IMR-90 (cell line): ENCODE measurements at regions not wholly inside any gene's neighbourhood (a gene's known extent, or its start where the extent isn't known, plus 50 kb on each side); places are given as distances from the start of the nearest gene placed in this dataset.

Source experiments
- ATAC-seq: fragments of 200-7000 bp; cut with Tn5 transposase; 2 replicates; pipeline ENCODE4 v1.9.1; 2020; ENCODE audit warnings: low read depth, mild to moderate bottlenecking, moderate library complexity
- BruUV-seq: library from RNA; stranded (reverse); fragments of 400-500 nt; replicated peaks from 2 replicates; lab custom pipeline; 2021; lab: Mats Ljungman, UMichigan
- CTCF ChIA-PET: fragments of 300-600 bp; formaldehyde crosslinking; extraction: SDS; loops from one replicate; lab custom pipeline; 2021; ENCODE audit warnings: antibody characterized with exemption; lab: Yijun Ruan, JAX
- POLR2A ChIA-PET: fragments of 300-600 bp; sonication (Branson Sonifier 250); formaldehyde crosslinking; loops from one replicate; lab custom pipeline; 2022; ENCODE audit warnings: antibody characterized with exemption; ENCODE audit not compliant: unreplicated experiment; lab: Charles Lee
- DNase-seq: peaks from one replicate; pipeline ENCODE4 v3.0.0; 2013
- H2AFZ ChIP-seq: replicated peaks from 2 replicates; pipeline ENCODE3; 2013; ENCODE audit warnings: low read length, mild to moderate bottlenecking; ENCODE audit not compliant: poor library complexity
- H2AK5ac ChIP-seq: 2 replicates; pipeline ENCODE4 v1.6.1; 2013; ENCODE audit warnings: low read depth, low read length, inconsistent platforms
- H2AK9ac ChIP-seq: replicated peaks from 2 replicates; pipeline ENCODE3; 2013; ENCODE audit warnings: mild to moderate bottlenecking, low read depth, low read length, moderate library complexity; ENCODE audit not compliant: poor library complexity
- H2BK120ac ChIP-seq: 2 replicates; pipeline ENCODE4 v1.6.1; 2013; ENCODE audit warnings: low read depth, low read length, inconsistent platforms
- H2BK15ac ChIP-seq: 3 replicates; pipeline ENCODE4 v1.6.1; 2013; ENCODE audit warnings: low read depth, low read length, inconsistent platforms
- H2BK20ac ChIP-seq: 2 replicates; pipeline ENCODE4 v1.6.1; 2013; ENCODE audit warnings: low read depth, mild to moderate bottlenecking, inconsistent platforms, low read length, moderate library complexity
- H2BK5ac ChIP-seq: 2 replicates; pipeline ENCODE4 v1.6.1; 2013; ENCODE audit warnings: mild to moderate bottlenecking, low read depth, low read length, inconsistent platforms; ENCODE audit not compliant: poor library complexity, severe bottlenecking
- H3K14ac ChIP-seq: replicated peaks from 2 replicates; pipeline ENCODE4 v1.6.1; 2013; ENCODE audit warnings: low read depth, low read length, inconsistent platforms
- H3K18ac ChIP-seq: 2 replicates; pipeline ENCODE4 v1.6.1; 2013; ENCODE audit warnings: low read depth, low read length, control low read depth
- H3K23ac ChIP-seq: 2 replicates; pipeline ENCODE4 v1.6.1; 2013; ENCODE audit warnings: low read depth, low read length, inconsistent platforms
- H3K27ac ChIP-seq: 2 replicates; pipeline ENCODE4 v1.5.1; 2013; ENCODE audit warnings: mild to moderate bottlenecking, control low read depth, low read length; ENCODE audit not compliant: insufficient read depth
- H3K27me3 ChIP-seq: 2 replicates; pipeline ENCODE4 v1.6.1; 2013; ENCODE audit warnings: low read length; ENCODE audit not compliant: control insufficient read depth, insufficient read depth
- H3K36me3 ChIP-seq: 2 replicates; pipeline ENCODE4 v1.6.1; 2013; ENCODE audit warnings: low read length, mixed read lengths; ENCODE audit not compliant: control insufficient read depth, insufficient read depth
- H3K4ac ChIP-seq: 2 replicates; pipeline ENCODE4 v1.6.1; 2013; ENCODE audit warnings: low read depth, low read length, inconsistent platforms
- H3K4me1 ChIP-seq: 2 replicates; pipeline ENCODE4 v1.6.1; 2013; ENCODE audit warnings: low read length, mixed read lengths; ENCODE audit not compliant: control insufficient read depth, insufficient read depth
- H3K4me2 ChIP-seq: 2 replicates; pipeline ENCODE4 v1.6.1; 2013; ENCODE audit warnings: low read depth, mild to moderate bottlenecking, control low read depth, low read length, moderate library complexity
- H3K4me3 ChIP-seq: 2 replicates; pipeline ENCODE4 v1.5.1; 2013; ENCODE audit warnings: low read depth, mild to moderate bottlenecking, control low read depth, low read length, moderate library complexity; ENCODE audit not compliant: insufficient read depth
- H3K56ac ChIP-seq: 2 replicates; pipeline ENCODE4 v1.6.1; 2013; ENCODE audit warnings: low read length, inconsistent platforms; ENCODE audit not compliant: insufficient read depth; ENCODE audit errors: extremely low read depth
- H3K79me1 ChIP-seq, 2 experiments: 2 replicates each; pipeline ENCODE4 v1.6.1; 2013; ENCODE audit warnings: low read length in 2 of 2, inconsistent platforms in 1 of 2, low read depth in 1 of 2
- H3K9ac ChIP-seq: 2 replicates; pipeline ENCODE4 v1.6.1; 2013; ENCODE audit warnings: low read depth, low read length, control low read depth
- H3K9me1 ChIP-seq: 2 replicates; pipeline ENCODE4 v1.6.1; 2013; ENCODE audit warnings: low read length, inconsistent platforms; ENCODE audit not compliant: insufficient read depth
- H3K9me3 ChIP-seq: 2 replicates; pipeline ENCODE4 v1.6.1; 2013; ENCODE audit warnings: low read length; ENCODE audit not compliant: control insufficient read depth, insufficient read depth
- H4K20me1 ChIP-seq: 2 replicates; pipeline ENCODE4 v1.6.1; 2013; ENCODE audit warnings: low read length, inconsistent platforms; ENCODE audit not compliant: insufficient read depth
- H4K5ac ChIP-seq: 2 replicates; pipeline ENCODE4 v1.6.1; 2013; ENCODE audit warnings: mild to moderate bottlenecking, low read depth, low read length, control low read depth
- H4K8ac ChIP-seq, 2 experiments: 2 replicates each; pipeline ENCODE4 v1.6.1; 2013; ENCODE audit warnings: low read depth in 2 of 2, low read length in 2 of 2, control low read depth in 1 of 2, inconsistent platforms in 1 of 2
- H4K91ac ChIP-seq: 2 replicates; pipeline ENCODE4 v1.6.1; 2013; ENCODE audit warnings: low read depth, low read length, inconsistent platforms; ENCODE audit not compliant: insufficient read depth
- BHLHE40 ChIP-seq: fragments of 150-350 bp; IDR thresholded peaks from 2 replicates; pipeline ENCODE4 v1.6.1; 2016; ENCODE audit warnings: mild to moderate bottlenecking, low read depth, low read length
- CEBPB ChIP-seq: IDR thresholded peaks from 2 replicates; pipeline ENCODE4 v1.6.1; 2012; ENCODE audit warnings: low read depth, low read length, improper control_type of control experiment
- CHD1 ChIP-seq: IDR thresholded peaks from 2 replicates; pipeline ENCODE4 v1.6.1; 2012; ENCODE audit warnings: low read depth, low read length, improper control_type of control experiment
- CTCF ChIP-seq: conservative IDR thresholded peaks from 2 replicates; pipeline ENCODE4 v1.5.1; 2012; ENCODE audit warnings: mild to moderate bottlenecking, low read depth, low read length, improper control_type of control experiment
- ELK1 ChIP-seq: fragments of 150-350 bp; IDR thresholded peaks from 2 replicates; pipeline ENCODE4 v1.6.1; 2016; ENCODE audit warnings: low read depth, mild to moderate bottlenecking, low read length, moderate library complexity, borderline replicate concordance
- FOS ChIP-seq: fragments of 150-350 bp; IDR thresholded peaks from 2 replicates; pipeline ENCODE4 v1.6.1; 2016; ENCODE audit warnings: low read depth, low read length
- MAFK ChIP-seq: IDR thresholded peaks from 2 replicates; pipeline ENCODE4 v1.6.1; 2012; ENCODE audit warnings: low read depth, low read length, improper control_type of control experiment
- MAZ ChIP-seq: IDR thresholded peaks from 2 replicates; pipeline ENCODE4 v1.6.1; 2012; ENCODE audit warnings: low read depth, mild to moderate bottlenecking, low read length, improper control_type of control experiment, moderate library complexity, borderline replicate concordance
- MXI1 ChIP-seq: IDR thresholded peaks from 2 replicates; pipeline ENCODE4 v1.6.1; 2012; ENCODE audit warnings: low read depth, mild to moderate bottlenecking, low read length, moderate library complexity, borderline replicate concordance
- NFE2L2 ChIP-seq: fragments of 150-350 bp; IDR thresholded peaks from 2 replicates; pipeline ENCODE4 v1.6.1; 2016; ENCODE audit warnings: low read depth, mild to moderate bottlenecking, low read length
- POLR2A ChIP-seq: IDR thresholded peaks from 2 replicates; pipeline ENCODE4 v1.6.1; 2012; ENCODE audit warnings: mild to moderate bottlenecking, low read depth, low read length
- RAD21 ChIP-seq: IDR thresholded peaks from 2 replicates; pipeline ENCODE4 v1.6.1; 2012; ENCODE audit warnings: low read length, improper control_type of control experiment
- RCOR1 ChIP-seq: IDR thresholded peaks from 2 replicates; pipeline ENCODE4 v1.6.1; 2012; ENCODE audit warnings: mild to moderate bottlenecking, low read length, improper control_type of control experiment; ENCODE audit not compliant: insufficient replicate concordance
- RFX5 ChIP-seq: IDR thresholded peaks from 2 replicates; pipeline ENCODE4 v1.8.0; 2012; ENCODE audit warnings: low read depth, mild to moderate bottlenecking, low read length, moderate library complexity
- SMC3 ChIP-seq: fragments of 150-350 bp; IDR thresholded peaks from 2 replicates; pipeline ENCODE4 v1.6.1; 2016; ENCODE audit warnings: low read depth, mild to moderate bottlenecking, antibody characterized with exemption, low read length, moderate library complexity
- USF2 ChIP-seq: fragments of 150-350 bp; IDR thresholded peaks from 2 replicates; pipeline ENCODE4 v1.6.1; 2017; ENCODE audit warnings: mild to moderate bottlenecking, antibody characterized with exemption, low read length, low read depth
- WGBS, 2 experiments: methylation state at CpG; one replicate each; pipeline versions ENCODE4 v1.1.5 to v1.1.7; 2013; ENCODE audit warnings: missing lambda C conversion rate in 2 of 2; ENCODE audit not compliant: insufficient read length in 1 of 2; ENCODE audit errors: extremely low coverage in 2 of 2; 5-methylcytosine and 5-hydroxymethylcytosine counted together
- dilution Hi-C: fragments of 300-500 bp; cut with HindIII; formaldehyde crosslinking; loops from one replicate; pipeline ENCODE4 v1.14.3; 2018; ENCODE audit warnings: low sequenced_read_pairs; ENCODE audit not compliant: unreplicated experiment
- in situ Hi-C: fragments of 300-500 bp; cut with MboI; formaldehyde crosslinking; loops from 3 replicates; pipeline ENCODE4 v1.14.3; 2019; ENCODE audit warnings: low sequenced_read_pairs, inconsistent platforms, mixed read lengths
- intact Hi-C: fragments of 100-400 bp; cut with micrococcal nuclease; formaldehyde crosslinking; loops from 2 replicates; pipeline ENCODE4 v1.10.0; 2022

GRCh38 chr13:112172641-112173251 lies 105.8 kb downstream of the SOX1 start:
- no peak overlapping the region for H2AFZ ChIP-seq
- no peak overlapping the region for H3K4ac ChIP-seq
- no peak overlapping the region for H3K18ac ChIP-seq
- no peaks in the 10 kb centered on the region for H4K20me1 ChIP-seq
- intact Hi-C loops (no loop called here), dilution Hi-C loops (no loop called here), in situ Hi-C loops (no loop called here)
- CTCF ChIA-PET: no interaction called here
- POLR2A ChIA-PET: no interaction called here
- H4K91ac ChIP-seq: no peak overlapping the region
- no peak overlapping the region for H2BK5ac ChIP-seq
- no peak overlapping the region for H3K14ac ChIP-seq
- H3K9me3 ChIP-seq: peaks cover 62% of the 10 kb centered on the region
- no peaks in the 10 kb centered on the region for H3K79me1 ChIP-seq
- H3K36me3 ChIP-seq: no peaks in the 10 kb centered on the region
- no peak overlapping the region for H2AK9ac ChIP-seq
- H4K5ac ChIP-seq: no peak overlapping the region
- H3K23ac ChIP-seq: no peak overlapping the region
- ATAC-seq (no peak), DNase-seq (no peak)
- no peak overlapping the region for H2BK120ac ChIP-seq
- no peak overlapping the region for H2BK15ac ChIP-seq
- H2AK5ac ChIP-seq: no peak overlapping the region
- no peak overlapping the region for H4K8ac ChIP-seq
- H3K4me3 ChIP-seq: no peak overlapping the region
- no peaks in the 10 kb centered on the region for H3K9me1 ChIP-seq
- H3K27me3 ChIP-seq: no peaks in the 10 kb centered on the region
- H3K4me2 ChIP-seq: no peak overlapping the region
- H2BK20ac ChIP-seq: no peak overlapping the region
- no peak for TF ChIP-seq RCOR1
- TF ChIP-seq ELK1: no peak
- no peak for TF ChIP-seq USF2
- TF ChIP-seq CHD1: no peak
- TF ChIP-seq POLR2A: no peak
- no peak for TF ChIP-seq NFE2L2
- no peak for TF ChIP-seq MXI1
- no peak for TF ChIP-seq SMC3
- no peak for TF ChIP-seq CEBPB
- TF ChIP-seq RFX5: no peak
- no peak for TF ChIP-seq MAZ
- no peak for TF ChIP-seq BHLHE40
- TF ChIP-seq RAD21: no peak
- no peak for TF ChIP-seq CTCF
- TF ChIP-seq FOS: no peak
- TF ChIP-seq MAFK: no peak
- no peak overlapping the region for H3K9ac ChIP-seq
- no peaks in the 10 kb centered on the region for H3K4me1 ChIP-seq
- no peak overlapping the region for H3K27ac ChIP-seq
- H3K56ac ChIP-seq: no peak overlapping the region
- BruUV-seq: no TSS peak
- WGBS, 2 experiments: 59% methylated on average over 7 of the region's 18 CpGs; no CpG with 5 or more reads in 1 of the 2 experiments
